NB4 (cell line): ENCODE measurements at regions not wholly inside any gene's neighbourhood (a gene's known extent, or its start where the extent isn't known, plus 50 kb on each side); places are given as distances from the start of the nearest gene placed in this dataset.

Source experiments
- POLR2A ChIP-seq: IDR thresholded peaks from 2 replicates; pipeline ENCODE4 v1.6.1; 2011; ENCODE audit warnings: mild to moderate bottlenecking; ENCODE audit not compliant: insufficient read length; ENCODE audit errors: extremely low read depth
- TF ChIP-seq, protein P1 (sequence below): IDR thresholded peaks from one replicate; pipeline ENCODE4 v1.5.1; 2012; ENCODE audit warnings: low read depth, low read length

DNA sequence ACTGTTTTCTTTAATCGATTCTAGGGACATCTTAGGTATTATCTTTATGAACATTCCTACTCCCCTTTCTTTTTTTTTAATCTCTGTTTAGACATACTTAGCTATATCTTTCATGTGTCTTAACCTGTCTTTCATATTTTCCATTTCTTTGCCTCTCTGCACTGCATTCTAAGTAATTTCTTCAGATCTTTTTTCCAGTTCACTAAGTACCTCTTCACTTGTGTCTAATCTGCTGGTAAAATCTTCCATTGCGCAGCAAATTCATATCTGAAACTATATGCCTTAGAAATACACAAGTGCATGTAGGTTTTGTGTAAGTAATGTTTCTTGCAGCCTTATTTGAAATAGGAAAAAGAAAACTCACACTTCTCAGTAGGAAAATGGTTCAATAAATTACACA lies 165.4 kb upstream of the BTBD3 start:
- TF ChIP-seq, protein P1, sequence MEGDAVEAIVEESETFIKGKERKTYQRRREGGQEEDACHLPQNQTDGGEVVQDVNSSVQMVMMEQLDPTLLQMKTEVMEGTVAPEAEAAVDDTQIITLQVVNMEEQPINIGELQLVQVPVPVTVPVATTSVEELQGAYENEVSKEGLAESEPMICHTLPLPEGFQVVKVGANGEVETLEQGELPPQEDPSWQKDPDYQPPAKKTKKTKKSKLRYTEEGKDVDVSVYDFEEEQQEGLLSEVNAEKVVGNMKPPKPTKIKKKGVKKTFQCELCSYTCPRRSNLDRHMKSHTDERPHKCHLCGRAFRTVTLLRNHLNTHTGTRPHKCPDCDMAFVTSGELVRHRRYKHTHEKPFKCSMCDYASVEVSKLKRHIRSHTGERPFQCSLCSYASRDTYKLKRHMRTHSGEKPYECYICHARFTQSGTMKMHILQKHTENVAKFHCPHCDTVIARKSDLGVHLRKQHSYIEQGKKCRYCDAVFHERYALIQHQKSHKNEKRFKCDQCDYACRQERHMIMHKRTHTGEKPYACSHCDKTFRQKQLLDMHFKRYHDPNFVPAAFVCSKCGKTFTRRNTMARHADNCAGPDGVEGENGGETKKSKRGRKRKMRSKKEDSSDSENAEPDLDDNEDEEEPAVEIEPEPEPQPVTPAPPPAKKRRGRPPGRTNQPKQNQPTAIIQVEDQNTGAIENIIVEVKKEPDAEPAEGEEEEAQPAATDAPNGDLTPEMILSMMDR = no peak
- TF ChIP-seq POLR2A = no peak
